Skeletal muscle tissue (tissue), 3 donors: ENCODE measurements at regions not wholly inside any gene's neighbourhood (a gene's known extent, or its start where the extent isn't known, plus 50 kb on each side); places are given as distances from the start of the nearest gene placed in this dataset.

Experiments used
- H3K27ac ChIP-seq: one replicate; pipeline ENCODE4 v1.7.0; 2013; ENCODE audit warnings: mild to moderate bottlenecking, low read depth, low read length, inconsistent platforms
- H3K27me3 ChIP-seq, 3 donors: one replicate each; pipeline ENCODE4 v1.7.0; 2013; ENCODE audit warnings: low read length in 3 of 3; ENCODE audit not compliant: control insufficient read depth in 3 of 3, insufficient read depth in 3 of 3
- H3K36me3 ChIP-seq, 3 donors: one replicate each; pipeline ENCODE4 v1.7.0; 2013; ENCODE audit warnings: low read length in 3 of 3; ENCODE audit not compliant: control insufficient read depth in 3 of 3, insufficient read depth in 3 of 3
- H3K4me1 ChIP-seq, 3 donors: one replicate each; pipeline ENCODE4 v1.7.0; 2013; ENCODE audit warnings: low read length in 3 of 3, mild to moderate bottlenecking in 3 of 3; ENCODE audit not compliant: control insufficient read depth in 3 of 3, insufficient read depth in 3 of 3
- H3K4me3 ChIP-seq, 3 donors: one replicate each; pipeline ENCODE4 v1.7.0; 2013; ENCODE audit warnings: low read length in 3 of 3
- H3K9ac ChIP-seq, 3 donors: one replicate each; pipeline ENCODE4 v1.7.0; 2013; ENCODE audit warnings: low read length in 3 of 3, mild to moderate bottlenecking in 3 of 3, moderate library complexity in 2 of 3, low read depth in 1 of 3
- H3K9me3 ChIP-seq, 3 donors: one replicate each; pipeline ENCODE4 v1.7.0; 2013; ENCODE audit warnings: low read length in 3 of 3; ENCODE audit not compliant: control insufficient read depth in 3 of 3
- donor health status: Osteomylitis.

- H3K27me3 ChIP-seq: no peaks in the 10 kb centered on the region
- no peaks in the 10 kb centered on the region for H3K4me1 ChIP-seq
- H3K27ac ChIP-seq: no peak overlapping the region
- no peak overlapping the region for H3K9ac ChIP-seq
- no peak overlapping the region for H3K4me3 ChIP-seq
- H3K9me3 ChIP-seq: no peaks in the 10 kb centered on the region
- H3K36me3 ChIP-seq: no peaks in the 10 kb centered on the region
Observed at GRCh38 chr10:9470581-9470980, 1416.1 kb downstream of the GATA3 start.

GRCh38 chr10:9501944-9502343 lies 1447.5 kb downstream of the GATA3 start:
- no peaks in the 10 kb centered on the region for H3K36me3 ChIP-seq
- H3K4me3 ChIP-seq: no peak overlapping the region
- no peak overlapping the region for H3K27ac ChIP-seq
- H3K27me3 ChIP-seq: no peaks in the 10 kb centered on the region
- H3K9ac ChIP-seq: no peak overlapping the region
- no peaks in the 10 kb centered on the region for H3K9me3 ChIP-seq
- H3K4me1 ChIP-seq: no peaks in the 10 kb centered on the region

- Histone ChIP-seq H3K9me3 (no peaks in the 10 kb centered on the region), H3K4me1 (no peaks in the 10 kb centered on the region), H3K36me3 (no peaks in the 10 kb centered on the region), H3K9ac (no peak overlapping the region), H3K27me3 (no peaks in the 10 kb centered on the region), H3K4me3 (no peak overlapping the region), H3K27ac (no peak overlapping the region)
Observed at GRCh38 chr10:9504227-9504626, 1449.7 kb downstream of the GATA3 start.

- no peak overlapping the region for H3K4me3 ChIP-seq
- H3K9me3 ChIP-seq: no peaks in the 10 kb centered on the region
- no peaks in the 10 kb centered on the region for H3K4me1 ChIP-seq
- no peak overlapping the region for H3K27ac ChIP-seq
- no peaks in the 10 kb centered on the region for H3K36me3 ChIP-seq
- no peak overlapping the region for H3K9ac ChIP-seq
- no peaks in the 10 kb centered on the region for H3K27me3 ChIP-seq
Observed at GRCh38 chr10:9505546-9505945, 1451.1 kb downstream of the GATA3 start.

- H3K4me1 ChIP-seq: no peaks in the 10 kb centered on the region
- H3K9me3 ChIP-seq: no peaks in the 10 kb centered on the region
- no peak overlapping the region for H3K4me3 ChIP-seq
- H3K27me3 ChIP-seq: no peaks in the 10 kb centered on the region
- H3K27ac ChIP-seq: no peak overlapping the region
- H3K9ac ChIP-seq: no peak overlapping the region
- H3K36me3 ChIP-seq: no peaks in the 10 kb centered on the region
Observed at GRCh38 chr10:9508606-9509005, 1454.1 kb downstream of the GATA3 start.

GRCh38 chr10:9510626-9511025 lies 1456.1 kb downstream of the GATA3 start:
- no peak overlapping the region for H3K4me3 ChIP-seq
- H3K27me3 ChIP-seq: no peaks in the 10 kb centered on the region
- no peak overlapping the region for H3K27ac ChIP-seq
- no peaks in the 10 kb centered on the region for H3K36me3 ChIP-seq
- no peaks in the 10 kb centered on the region for H3K4me1 ChIP-seq
- H3K9me3 ChIP-seq: no peaks in the 10 kb centered on the region
- H3K9ac ChIP-seq: no peak overlapping the region

- H3K9me3 ChIP-seq: no peaks in the 10 kb centered on the region
- no peaks in the 10 kb centered on the region for H3K36me3 ChIP-seq
Observed at GRCh38 chr10:9515922-9516321, 1461.4 kb downstream of the GATA3 start.

GRCh38 chr10:9535744-9536143 lies 1481.3 kb downstream of the GATA3 start:
- H3K36me3 ChIP-seq: no peaks in the 10 kb centered on the region
- no peak overlapping the region for H3K9ac ChIP-seq
- no peaks in the 10 kb centered on the region for H3K4me1 ChIP-seq
- no peaks in the 10 kb centered on the region for H3K9me3 ChIP-seq
- H3K4me3 ChIP-seq: no peak overlapping the region
- no peaks in the 10 kb centered on the region for H3K27me3 ChIP-seq
- no peak overlapping the region for H3K27ac ChIP-seq

More at GRCh38 chr10:9515922-9516321, 1461.4 kb downstream of the GATA3 start:
- Histone ChIP-seq H3K4me3 (no peak overlapping the region), H3K9ac (no peak overlapping the region), H3K27me3 (no peaks in the 10 kb centered on the region), H3K4me1 (no peaks in the 10 kb centered on the region), H3K27ac (no peak overlapping the region)

GRCh38 chr10:9545073-9545472 lies 1472.6 kb upstream of the CELF2 start:
- Histone ChIP-seq H3K9me3 (no peaks in the 10 kb centered on the region), H3K36me3 (no peaks in the 10 kb centered on the region), H3K27ac (no peak overlapping the region), H3K4me3 (no peak overlapping the region), H3K9ac (no peak overlapping the region), H3K27me3 (no peaks in the 10 kb centered on the region), H3K4me1 (no peaks in the 10 kb centered on the region)

- H3K4me3 ChIP-seq: no peak overlapping the region
- H3K4me1 ChIP-seq: no peaks in the 10 kb centered on the region
- H3K9ac ChIP-seq: no peak overlapping the region
- H3K9me3 ChIP-seq: no peaks in the 10 kb centered on the region
- H3K36me3 ChIP-seq: no peaks in the 10 kb centered on the region
- no peaks in the 10 kb centered on the region for H3K27me3 ChIP-seq
- no peak overlapping the region for H3K27ac ChIP-seq
Observed at GRCh38 chr10:9547936-9548904, 1469.5 kb upstream of the CELF2 start.
